Mucosa of descending colon (tissue), 3 donors: ENCODE measurements at regions not wholly inside any gene's neighbourhood (a gene's known extent, or its start where the extent isn't known, plus 50 kb on each side); places are given as distances from the start of the nearest gene placed in this dataset.

Experiments
- ATAC-seq: fragments of 200-7000 bp; cut with Tn5 transposase; one replicate; pipeline ENCODE4 v1.9.1; 2020; ENCODE audit warnings: mild to moderate bottlenecking, moderate library complexity
- DNase-seq, 3 donors: peaks; one replicate each; pipeline ENCODE4 v3.0.0-alpha.2; 2020
- H3K36me3 ChIP-seq: fragments of 200-600 bp; one replicate; pipeline ENCODE4 v1.8.0; 2021; ENCODE audit warnings: low read depth, mild to moderate bottlenecking
- H3K4me1 ChIP-seq: fragments of 200-600 bp; one replicate; pipeline ENCODE4 v1.8.0; 2021; ENCODE audit warnings: low read depth, mild to moderate bottlenecking
- H3K4me3 ChIP-seq: fragments of 200-600 bp; one replicate; pipeline ENCODE4 v1.8.0; 2021; ENCODE audit warnings: mild to moderate bottlenecking
- H3K9me3 ChIP-seq: fragments of 200-600 bp; one replicate; pipeline ENCODE4 v1.8.0; 2021; ENCODE audit warnings: mild to moderate bottlenecking
- CTCF ChIP-seq: fragments of 200-600 bp; IDR thresholded peaks from one replicate; pipeline ENCODE4 v1.8.0; 2022; ENCODE audit warnings: antibody characterized with exemption, mild to moderate bottlenecking
- intact Hi-C, 2 donors: fragments of 100-400 bp; cut with DNase I in 1 of 2; cut with micrococcal nuclease in 1 of 2; formaldehyde crosslinking; loops; one replicate each; pipeline versions ENCODE4 v1.11.0 to v1.11.1; 2022; cut with DNase I, micrococcal nuclease
- donor health status: DM: no; HTN: no; CAD: no; lungs with moderate emphysema.
- donor health status: DM: no; HTN: no; CAD: no.
- donor health status: DM: no; HTN: yes; CAD: no.

GRCh38 chr5:62742207-62742606, 163.6 kb downstream of the LRRC70 start:
- ATAC-seq (peak; percentile 83), DNase-seq (peak in 1 of 3 donors; percentile 51)
- Histone ChIP-seq H3K4me3 (no peak overlapping the region), H3K36me3 (no peaks in the 10 kb centered on the region), H3K9me3 (no peaks in the 10 kb centered on the region), H3K4me1 (peaks cover 3% of the 10 kb centered on the region)
- no peak for TF ChIP-seq CTCF
- intact Hi-C loops = no loop called here

GRCh38 chr5:62741761-62742160, 163.1 kb downstream of the LRRC70 start:
- Histone ChIP-seq H3K9me3 (no peaks in the 10 kb centered on the region), H3K4me3 (no peak overlapping the region), H3K4me1 (peaks cover 3% of the 10 kb centered on the region), H3K36me3 (no peaks in the 10 kb centered on the region)
- DNase-seq (no peak), ATAC-seq (no peak)
- intact Hi-C loops = no loop called here
- TF ChIP-seq CTCF = no peak

GRCh38 chr5:62737766-62738165, 159.1 kb downstream of the LRRC70 start:
- ATAC-seq (no peak), DNase-seq (no peak)
- no peaks in the 10 kb centered on the region for H3K36me3 ChIP-seq
- no peaks in the 10 kb centered on the region for H3K9me3 ChIP-seq
- no peak for TF ChIP-seq CTCF
- intact Hi-C loops = no loop called here
- no peak overlapping the region for H3K4me3 ChIP-seq
- H3K4me1 ChIP-seq = peaks cover 3% of the 10 kb centered on the region

GRCh38 chr5:62732677-62733121, 154.1 kb downstream of the LRRC70 start:
- Histone ChIP-seq H3K4me3 (no peak overlapping the region), H3K36me3 (no peaks in the 10 kb centered on the region), H3K9me3 (no peaks in the 10 kb centered on the region), H3K4me1 (no peaks in the 10 kb centered on the region)
- intact Hi-C loops = no loop called here
- peak in 1 of 3 donors; percentile 1 for DNase-seq
- peak; percentile 21 for ATAC-seq
- no peak for TF ChIP-seq CTCF

GRCh38 chr5:62731022-62731421, 152.4 kb downstream of the LRRC70 start:
- Histone ChIP-seq H3K9me3 (no peaks in the 10 kb centered on the region), H3K4me1 (no peaks in the 10 kb centered on the region), H3K4me3 (no peak overlapping the region), H3K36me3 (no peaks in the 10 kb centered on the region)
- intact Hi-C loops = no loop called here
- DNase-seq (no peak), ATAC-seq (no peak)
- no peak for TF ChIP-seq CTCF

GRCh38 chr5:62729675-62730074, 151.1 kb downstream of the LRRC70 start:
- no peak overlapping the region for H3K4me3 ChIP-seq
- H3K9me3 ChIP-seq = no peaks in the 10 kb centered on the region
- ATAC-seq = no peak
- no peak for TF ChIP-seq CTCF
- H3K36me3 ChIP-seq = no peaks in the 10 kb centered on the region
- intact Hi-C loops = no loop called here
- no peak for DNase-seq
- no peaks in the 10 kb centered on the region for H3K4me1 ChIP-seq
